ENCODE measurements at regions not wholly inside any gene's neighbourhood (a gene's known extent, or its start where the extent isn't known, plus 50 kb on each side); places are given as distances from the start of the nearest gene placed in this dataset.

GRCh38 chr1:42037161-42037560 is 116.0 kb upstream of the GUCA2B start:
- in situ Hi-C loops (cut with HindIII; ENCODE audit: low pct_ligation_motif_present, low pct_unique_long_range_greater_than_20kb, low sequenced_read_pairs), result no loop called here
- no peak for DNase-seq

DNA sequence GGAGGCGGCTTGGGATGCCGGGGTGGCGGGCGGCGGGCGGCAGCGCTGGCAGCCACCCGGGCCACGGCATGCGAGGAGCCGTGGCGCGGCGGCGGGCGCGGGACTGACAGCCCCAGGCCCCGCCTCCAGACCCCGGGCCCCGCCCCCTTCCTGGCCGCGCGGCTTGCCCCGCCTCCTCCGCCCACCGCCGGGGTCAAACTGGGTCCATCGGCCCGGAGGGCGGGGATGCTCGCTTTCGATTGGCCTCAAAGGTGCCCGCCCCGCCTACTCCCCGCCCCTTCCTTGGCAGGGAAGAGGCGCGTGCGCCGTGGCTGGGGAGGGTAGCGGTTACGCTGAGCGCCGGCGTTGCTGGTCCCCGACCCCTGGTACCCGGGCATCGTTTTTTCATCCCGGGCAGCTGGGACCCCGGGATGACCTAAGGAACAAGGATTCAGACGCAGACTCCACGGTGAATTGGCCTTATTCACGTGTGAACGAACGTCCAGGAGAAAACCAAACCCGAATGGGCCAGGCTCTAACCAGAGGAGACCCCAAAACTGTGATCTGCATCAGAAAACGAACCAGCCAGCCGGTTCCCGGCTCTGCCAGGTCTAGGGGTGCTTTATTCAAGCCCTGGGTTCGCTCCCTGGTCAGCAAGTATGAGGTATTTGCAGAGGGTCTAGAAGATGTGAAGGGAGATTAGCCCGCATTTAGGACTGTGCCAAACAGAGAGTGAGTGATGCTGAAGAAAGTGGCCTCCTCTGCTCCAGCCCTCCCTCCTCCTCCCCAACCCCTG is 117.2 kb upstream of the GUCA2B start:
- DNase-seq, result peak; percentile 89
- in situ Hi-C loops (cut with HindIII; ENCODE audit: low pct_ligation_motif_present, low pct_unique_long_range_greater_than_20kb, low sequenced_read_pairs), result no loop called here

DNA sequence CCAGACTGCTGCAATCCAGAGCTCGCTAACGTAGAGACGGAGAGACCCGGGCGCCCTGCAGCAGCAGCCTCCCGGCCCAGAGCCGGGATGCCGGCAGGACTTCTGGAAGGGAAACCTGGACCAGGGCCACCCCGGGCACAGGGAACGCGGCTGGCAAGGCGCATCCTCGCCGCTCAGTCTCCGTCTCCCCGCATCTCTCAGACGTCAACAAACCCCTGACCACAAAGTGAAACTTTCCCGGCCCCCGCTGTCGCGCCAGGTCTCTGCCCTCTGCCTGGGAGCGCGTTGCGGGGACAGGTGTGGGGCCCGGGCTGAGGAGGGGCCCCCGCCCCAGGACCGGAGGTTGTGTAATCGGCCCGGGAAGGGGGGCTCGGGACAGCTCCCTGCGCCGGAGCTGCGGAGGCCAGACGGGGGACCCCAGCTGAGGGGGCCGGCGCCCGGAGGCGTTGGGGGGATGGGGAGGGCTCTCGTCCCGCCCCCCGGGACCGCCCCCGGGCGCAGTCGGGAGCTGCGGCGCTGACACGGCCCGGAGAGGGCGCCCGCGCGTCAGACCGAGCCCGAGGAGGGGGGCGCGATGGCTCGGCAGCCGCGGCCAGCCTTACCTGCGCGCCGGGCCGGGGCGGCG is 116.6 kb upstream of the HIVEP3 start:
- peak; percentile 64 for DNase-seq
- in situ Hi-C loops (cut with HindIII; ENCODE audit: low pct_ligation_motif_present, low pct_unique_long_range_greater_than_20kb, low sequenced_read_pairs), result no loop called here

DNA sequence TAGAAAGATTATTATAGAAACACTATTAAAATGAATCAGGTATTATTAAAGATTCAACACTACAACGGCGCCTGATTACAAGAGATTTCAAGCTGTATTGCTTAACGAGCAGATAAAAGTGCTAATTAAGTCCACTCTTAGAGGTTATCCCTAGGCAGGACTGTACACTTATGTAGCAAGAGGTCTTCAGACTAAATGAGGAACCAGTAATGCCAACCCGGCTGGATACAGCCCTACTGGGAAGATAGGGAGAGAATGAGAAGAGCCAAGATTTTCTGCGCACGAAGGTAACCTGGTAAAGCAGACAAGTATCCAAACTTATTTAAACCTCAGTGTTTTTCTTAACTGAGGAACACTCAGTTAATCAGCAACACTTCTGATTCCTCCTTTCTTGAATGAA is 115.7 kb upstream of the HIVEP3 start:
- no peak for DNase-seq
- in situ Hi-C loops (cut with HindIII; ENCODE audit: low pct_ligation_motif_present, low pct_unique_long_range_greater_than_20kb, low sequenced_read_pairs), result no loop called here

DNA sequence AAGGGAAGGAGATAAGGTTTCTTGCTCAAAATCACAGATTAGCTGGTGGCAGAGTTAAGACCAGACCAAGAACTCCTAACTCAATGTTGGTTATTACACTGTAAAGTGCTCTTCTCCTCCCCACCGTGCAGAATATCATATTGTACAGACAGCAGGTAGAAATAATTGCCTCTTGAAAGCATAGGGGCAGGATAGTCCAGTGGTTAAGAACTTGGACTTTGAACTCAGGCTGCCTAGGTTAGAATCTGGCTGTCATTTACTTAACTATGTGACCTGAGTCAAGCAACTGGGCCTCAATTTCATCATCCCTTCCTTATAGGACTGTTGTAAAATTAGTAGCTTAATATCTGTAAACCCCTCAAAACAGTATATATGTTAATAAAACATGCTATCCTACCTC is 114.9 kb upstream of the HIVEP3 start:
- DNase-seq, result no peak
- in situ Hi-C loops (cut with HindIII; ENCODE audit: low pct_ligation_motif_present, low pct_unique_long_range_greater_than_20kb, low sequenced_read_pairs), result no loop called here

DNA sequence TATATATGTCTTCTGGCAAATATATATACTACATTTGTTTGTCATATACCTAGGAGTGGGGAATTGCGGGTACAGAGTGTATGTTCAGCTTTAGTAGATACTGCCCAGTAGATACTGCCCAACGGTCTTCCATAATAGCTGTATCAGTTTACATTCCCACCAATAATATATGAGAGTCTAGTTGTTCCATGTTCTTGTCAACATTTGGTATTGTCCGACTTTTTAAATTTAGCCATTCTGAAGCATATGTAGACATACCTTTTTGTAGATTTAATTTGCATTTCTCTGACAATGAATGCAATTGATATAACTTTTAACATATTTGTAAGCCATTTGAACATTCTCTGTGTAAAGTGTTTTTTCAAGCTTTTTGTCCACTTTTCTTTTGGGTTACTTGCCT is 99.0 kb upstream of the HIVEP3 start:
- DNase-seq, result no peak
- in situ Hi-C loops (cut with HindIII; ENCODE audit: low pct_ligation_motif_present, low pct_unique_long_range_greater_than_20kb, low sequenced_read_pairs), result no loop called here

DNA sequence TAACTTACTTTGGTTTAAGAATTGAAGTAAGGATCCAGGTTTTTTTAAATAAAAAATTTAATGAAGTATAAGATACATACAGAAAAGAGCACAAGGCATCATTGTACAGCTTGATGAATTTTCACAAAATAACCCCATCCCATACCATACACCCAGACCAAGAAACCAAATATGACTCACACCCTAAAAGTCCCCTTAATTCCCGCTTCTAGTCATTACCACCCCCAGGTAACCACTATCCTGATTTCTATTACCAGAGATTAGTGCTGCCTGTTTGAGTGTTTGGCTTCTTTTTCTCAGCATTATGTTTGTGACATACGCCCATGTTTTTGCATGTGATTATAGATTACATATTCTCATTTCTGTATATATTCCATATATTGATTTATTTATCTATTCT is 98.5 kb upstream of the HIVEP3 start:
- DNase-seq, result no peak
- in situ Hi-C loops (cut with HindIII; ENCODE audit: low pct_ligation_motif_present, low pct_unique_long_range_greater_than_20kb, low sequenced_read_pairs), result no loop called here

DNA sequence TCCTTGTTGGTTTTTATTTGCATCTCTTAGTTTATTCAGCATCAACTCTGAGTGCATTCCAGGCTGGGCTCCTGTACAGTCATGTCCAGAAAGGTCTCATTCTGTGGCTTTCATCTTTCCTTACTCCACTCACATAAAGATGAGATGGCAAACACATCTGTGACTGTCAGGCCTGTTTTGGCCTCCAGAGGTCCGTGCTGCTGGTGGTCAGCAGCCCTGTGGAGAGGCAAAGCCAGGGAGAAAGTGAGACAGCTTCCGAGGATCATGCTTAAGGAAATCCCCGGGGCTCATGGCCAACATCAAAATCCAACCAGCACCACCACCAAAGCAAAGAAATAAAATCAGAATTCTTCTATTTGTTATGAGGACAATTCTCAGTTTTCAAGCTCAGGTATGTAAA is 96.1 kb upstream of the HIVEP3 start:
- in situ Hi-C loops (cut with HindIII; ENCODE audit: low pct_ligation_motif_present, low pct_unique_long_range_greater_than_20kb, low sequenced_read_pairs), result no loop called here
- DNase-seq, result no peak

DNA sequence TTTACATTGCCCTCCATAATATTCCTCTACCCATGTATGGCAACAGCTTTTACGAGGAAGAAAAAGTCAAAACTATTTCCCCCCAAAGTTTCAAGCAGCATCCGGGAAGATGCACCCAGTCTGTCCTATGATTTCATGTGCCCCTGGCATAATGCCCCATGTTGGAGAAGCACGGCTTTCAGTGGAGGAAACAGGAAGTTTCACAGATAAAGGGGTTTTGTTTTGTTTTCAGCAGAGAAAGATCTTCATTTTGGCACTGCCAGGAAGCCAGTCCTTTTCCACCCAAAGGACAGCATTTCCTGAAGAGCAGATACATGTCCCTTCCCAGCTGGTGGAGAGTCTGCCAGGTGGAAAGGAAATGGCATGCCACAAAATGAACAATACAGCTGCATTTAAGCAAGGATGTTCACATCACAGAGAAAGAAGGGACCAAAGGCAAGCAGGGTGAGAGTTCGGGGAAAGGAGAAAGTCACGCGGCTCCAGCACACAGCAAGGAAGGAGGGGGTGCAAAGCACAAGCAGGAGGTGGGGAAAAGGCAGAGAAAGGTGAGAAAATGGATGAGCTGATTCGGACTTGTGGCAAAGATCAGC is 95.3 kb upstream of the HIVEP3 start:
- in situ Hi-C loops (cut with HindIII; ENCODE audit: low pct_ligation_motif_present, low pct_unique_long_range_greater_than_20kb, low sequenced_read_pairs), result no loop called here

DNA sequence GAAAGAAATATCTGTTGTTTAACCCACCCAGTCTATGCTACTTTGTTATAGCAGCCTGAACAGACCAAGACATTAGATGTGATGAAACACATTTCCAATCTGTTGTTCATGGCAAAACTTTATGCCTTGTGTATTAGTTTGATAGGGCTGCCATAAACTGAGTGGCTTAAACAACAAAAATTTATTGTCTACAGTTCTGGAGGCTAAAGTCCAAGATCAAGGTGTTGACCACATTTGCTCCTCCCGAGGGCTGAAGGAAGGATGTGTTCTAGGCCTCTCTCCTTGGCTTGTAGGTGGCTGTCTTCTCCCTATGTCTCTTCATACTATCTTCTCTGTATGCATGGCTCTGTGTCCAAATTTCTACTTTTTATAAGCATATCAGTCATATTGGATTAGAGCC is 94.1 kb upstream of the HIVEP3 start:
- DNase-seq, result no peak
- in situ Hi-C loops (cut with HindIII; ENCODE audit: low pct_ligation_motif_present, low pct_unique_long_range_greater_than_20kb, low sequenced_read_pairs), result no loop called here

More for the DNA sequence above, 95.3 kb upstream of the HIVEP3 start:
- DNase-seq, result no peak

DNA sequence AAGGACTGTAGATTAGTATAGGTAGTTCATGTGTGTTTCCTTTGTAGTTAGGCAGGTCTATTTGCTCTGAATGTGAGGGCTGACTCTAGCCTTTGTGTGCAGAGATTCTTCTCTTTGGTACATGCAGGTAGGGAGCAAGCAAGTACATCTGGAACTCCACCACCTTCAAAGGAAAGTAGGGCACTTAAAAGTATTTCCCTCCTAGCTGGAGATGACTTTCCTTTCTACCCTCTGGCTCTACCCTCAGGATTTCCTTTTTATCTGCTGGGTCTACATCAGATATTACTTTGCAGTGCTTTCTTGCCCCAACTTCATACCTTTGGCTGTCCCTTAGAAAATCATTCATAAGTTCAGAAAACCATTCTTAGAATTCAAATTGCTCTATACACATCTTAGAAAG is 91.7 kb upstream of the HIVEP3 start:
- no peak for DNase-seq
- in situ Hi-C loops (cut with HindIII; ENCODE audit: low pct_ligation_motif_present, low pct_unique_long_range_greater_than_20kb, low sequenced_read_pairs), result no loop called here

GRCh38 chr1:42008264-42008663 is 89.5 kb upstream of the HIVEP3 start:
- in situ Hi-C loops (cut with HindIII; ENCODE audit: low pct_ligation_motif_present, low pct_unique_long_range_greater_than_20kb, low sequenced_read_pairs), result no loop called here
- no peak for DNase-seq

DNA sequence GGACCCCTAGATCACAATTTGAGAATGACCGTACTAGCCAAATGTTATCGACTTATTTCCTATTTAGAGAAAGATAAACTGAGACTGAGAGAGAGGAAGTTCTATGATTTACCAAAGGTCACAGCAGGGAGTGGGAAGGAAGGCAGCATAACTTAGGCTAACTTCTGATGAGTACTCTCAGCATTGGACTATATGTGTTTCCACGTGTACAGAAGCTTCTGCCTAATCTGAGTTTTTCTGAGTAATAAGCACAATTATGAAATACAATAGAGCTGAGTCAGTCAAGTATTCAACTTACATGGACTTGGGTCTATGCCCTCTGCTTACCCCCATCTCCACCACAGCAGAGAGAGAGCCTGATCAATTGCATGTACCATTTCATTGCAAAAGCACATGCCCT is 88.1 kb upstream of the HIVEP3 start:
- in situ Hi-C loops (cut with HindIII; ENCODE audit: low pct_ligation_motif_present, low pct_unique_long_range_greater_than_20kb, low sequenced_read_pairs), result no loop called here
- DNase-seq, result no peak

- in situ Hi-C loops (cut with HindIII; ENCODE audit: low pct_ligation_motif_present, low pct_unique_long_range_greater_than_20kb, low sequenced_read_pairs), result no loop called here
- no peak for DNase-seq
These were observed 87.4 kb upstream of the HIVEP3 start for GRCh38 chr1:42006093-42006492.

DNA sequence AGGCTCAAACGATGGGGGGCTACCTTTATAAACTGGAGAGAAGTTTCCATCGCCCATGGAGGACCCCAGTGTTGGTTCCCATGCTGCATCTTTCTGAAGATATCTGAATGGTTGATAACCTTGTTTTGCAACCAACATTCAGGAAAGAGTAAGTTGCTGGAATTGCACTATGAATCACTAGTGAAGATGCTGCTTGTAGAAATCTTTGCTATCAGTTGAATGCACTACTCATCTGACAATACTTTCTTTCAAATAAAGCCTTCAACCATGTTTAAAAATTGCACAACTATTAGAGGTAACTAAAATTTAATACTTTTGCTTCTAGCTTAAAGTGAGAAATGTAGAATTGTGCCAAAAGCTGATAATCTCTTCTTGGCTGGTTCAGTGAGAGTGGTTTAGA is 86.8 kb upstream of the HIVEP3 start:
- no peak for DNase-seq
- in situ Hi-C loops (cut with HindIII; ENCODE audit: low pct_ligation_motif_present, low pct_unique_long_range_greater_than_20kb, low sequenced_read_pairs), result no loop called here

DNA sequence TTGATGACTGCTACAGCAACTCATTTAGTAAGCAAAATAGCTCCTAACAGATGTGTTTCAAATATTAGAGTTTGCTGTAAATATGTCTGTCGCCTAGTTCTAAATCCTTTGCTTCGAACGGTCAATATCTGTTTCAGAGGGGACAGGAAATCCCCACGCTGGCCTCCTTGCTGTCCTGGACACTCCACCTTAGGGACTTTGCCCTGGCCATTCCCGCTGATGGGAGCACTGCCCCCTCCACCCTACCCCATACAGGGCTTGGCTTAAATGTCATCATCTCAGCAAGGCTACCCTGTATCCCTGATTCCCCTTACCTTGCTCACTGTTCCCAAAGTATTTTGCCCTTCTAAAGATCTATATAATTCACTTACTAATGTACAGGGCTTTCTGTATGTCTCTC is 86.1 kb upstream of the HIVEP3 start:
- in situ Hi-C loops (cut with HindIII; ENCODE audit: low pct_ligation_motif_present, low pct_unique_long_range_greater_than_20kb, low sequenced_read_pairs), result no loop called here
- DNase-seq, result no peak

DNA sequence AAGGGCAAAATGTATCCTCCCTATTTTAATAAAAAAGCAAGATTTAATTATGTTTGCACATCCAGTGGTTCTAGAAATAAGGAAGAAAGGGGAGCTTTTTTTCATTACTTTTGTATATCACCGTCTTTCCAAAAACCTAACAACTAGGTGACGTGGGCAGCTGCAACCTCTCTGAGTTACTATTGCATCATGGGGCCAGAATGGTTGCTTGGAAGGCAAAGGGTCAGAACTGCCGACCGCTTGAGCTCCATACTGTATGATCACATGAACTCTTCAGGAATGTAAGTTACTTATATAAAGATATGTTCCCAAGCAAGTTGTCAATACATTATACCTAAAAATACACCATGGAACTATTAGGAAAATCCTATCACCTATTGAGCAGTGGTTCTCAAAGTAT is 85.6 kb upstream of the HIVEP3 start:
- in situ Hi-C loops (cut with HindIII; ENCODE audit: low pct_ligation_motif_present, low pct_unique_long_range_greater_than_20kb, low sequenced_read_pairs), result no loop called here
- no peak for DNase-seq

- no peak for DNase-seq
- in situ Hi-C loops (cut with HindIII; ENCODE audit: low pct_ligation_motif_present, low pct_unique_long_range_greater_than_20kb, low sequenced_read_pairs), result no loop called here
These were observed 84.7 kb upstream of the HIVEP3 start for GRCh38 chr1:42003433-42003832.

- in situ Hi-C loops (cut with HindIII; ENCODE audit: low pct_ligation_motif_present, low pct_unique_long_range_greater_than_20kb, low sequenced_read_pairs), result no loop called here
- DNase-seq, result no peak
These were observed 83.5 kb upstream of the HIVEP3 start for GRCh38 chr1:42002220-42002619.

- DNase-seq, result no peak
- in situ Hi-C loops (cut with HindIII; ENCODE audit: low pct_ligation_motif_present, low pct_unique_long_range_greater_than_20kb, low sequenced_read_pairs), result no loop called here
These were observed 82.0 kb upstream of the HIVEP3 start for GRCh38 chr1:42000766-42001165.
